Caco-2 (cell line): ENCODE measurements at regions not wholly inside any gene's neighbourhood (a gene's known extent, or its start where the extent isn't known, plus 50 kb on each side); places are given as distances from the start of the nearest gene placed in this dataset.

Experiments used
- BruUV-seq: library from RNA; stranded (reverse); fragments of 400-500 nt; replicated peaks from 2 replicates; lab custom pipeline; 2021; lab: Mats Ljungman, UMichigan
- CTCF ChIA-PET: fragments of 300-600 bp; sonication (Branson Sonifier 250); formaldehyde crosslinking; loops from one replicate; lab custom pipeline; 2022; ENCODE audit warnings: antibody characterized with exemption; lab: Charles Lee
- POLR2A ChIA-PET: fragments of 300-600 bp; sonication (Branson Sonifier 250); formaldehyde crosslinking; loops from one replicate; lab custom pipeline; 2022; ENCODE audit warnings: antibody characterized with exemption; lab: Charles Lee
- DNase-seq, 2 experiments: peaks; one replicate each; pipeline versions ENCODE4 v3.0.0 to v3.0.0-alpha.2; 2020 to 2022
- H3K27me3 ChIP-seq: replicated peaks from 2 replicates; pipeline ENCODE4 v1.6.0; 2011; ENCODE audit warnings: low read length; ENCODE audit not compliant: control insufficient read depth, insufficient read depth
- H3K36me3 ChIP-seq: 2 replicates; pipeline ENCODE4 v1.5.1; 2011; ENCODE audit warnings: low read length; ENCODE audit not compliant: control insufficient read depth, insufficient read depth
- H3K4me1 ChIP-seq: fragments of 250-450 bp; sonication (Bioruptor Pico); 2 replicates; pipeline ENCODE4 v1.5.1; 2020; ENCODE audit warnings: mild to moderate bottlenecking
- H3K4me3 ChIP-seq: 2 replicates; pipeline ENCODE4 v1.5.1; 2011; ENCODE audit warnings: low read depth, mild to moderate bottlenecking, control low read depth, low read length
- H3K9me3 ChIP-seq: fragments of 250-450 bp; sonication (Bioruptor Pico); 2 replicates; pipeline ENCODE4 v1.5.1; 2020; ENCODE audit warnings: mild to moderate bottlenecking, moderate library complexity
- H3K27ac Mint-ChIP-seq: one replicate; pipeline ENCODE4 v1.8.0; 2022; ENCODE audit warnings: mixed read lengths; ENCODE audit not compliant: unreplicated experiment
- H3K27me3 Mint-ChIP-seq: one replicate; pipeline ENCODE4 v1.8.0; 2022; ENCODE audit warnings: mixed read lengths; ENCODE audit not compliant: insufficient read depth, unreplicated experiment
- H3K36me3 Mint-ChIP-seq: one replicate; pipeline ENCODE4 v1.8.0; 2022; ENCODE audit warnings: mild to moderate bottlenecking, mixed read lengths; ENCODE audit not compliant: insufficient read depth, unreplicated experiment
- H3K4me1 Mint-ChIP-seq: one replicate; pipeline ENCODE4 v1.8.0; 2022; ENCODE audit warnings: low read depth, mixed read lengths; ENCODE audit not compliant: unreplicated experiment
- H3K4me3 Mint-ChIP-seq: one replicate; pipeline ENCODE4 v1.8.0; 2022; ENCODE audit warnings: mild to moderate bottlenecking, moderate library complexity, mixed read lengths; ENCODE audit not compliant: unreplicated experiment
- H3K9me3 Mint-ChIP-seq: one replicate; pipeline ENCODE4 v1.8.0; 2022; ENCODE audit warnings: mixed read lengths; ENCODE audit not compliant: unreplicated experiment
- CTCF ChIP-seq, 2 experiments: fragments of 200-600 bp in 1 of 2; IDR thresholded peaks; 1 replicate in 1 of 2; 2 replicates in 1 of 2; pipeline versions ENCODE4 v1.5.1 to v1.8.0; 2011 to 2022; ENCODE audit warnings: antibody characterized with exemption in 1 of 2, control low read depth in 1 of 2, inconsistent platforms in 1 of 2, low read depth in 1 of 2, low read length in 1 of 2, mild to moderate bottlenecking in 1 of 2, moderate library complexity in 1 of 2; ENCODE audit not compliant: insufficient read depth in 1 of 2, severe bottlenecking in 1 of 2, unreplicated experiment in 1 of 2
- intact Hi-C: fragments of 100-400 bp; cut with micrococcal nuclease; formaldehyde crosslinking; loops from one replicate; pipeline ENCODE4 v1.10.0; 2022; ENCODE audit not compliant: unreplicated experiment

DNA sequence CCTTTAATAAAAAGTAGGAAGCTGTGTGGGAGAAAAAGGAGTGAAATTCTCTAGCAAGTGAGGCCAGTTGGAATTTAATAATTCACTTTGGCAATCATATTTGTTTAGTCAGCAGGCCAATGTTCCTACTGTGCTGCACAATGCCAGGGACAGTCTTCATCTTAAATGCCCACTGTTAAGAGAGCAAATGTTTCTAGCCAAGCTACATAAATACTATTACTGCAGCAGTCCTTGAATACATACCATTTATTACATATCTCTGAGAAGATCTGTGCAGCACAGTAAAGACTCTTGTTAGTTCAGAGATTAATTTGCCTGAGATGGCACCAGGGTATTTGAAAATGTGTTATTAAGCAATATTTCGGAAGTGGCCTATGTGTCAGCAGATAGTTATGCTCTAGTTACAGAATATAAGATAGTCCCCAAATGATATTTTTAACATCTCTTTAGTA, 105.4 kb downstream of the OGFRL1 start:
- intact Hi-C loops, result no loop called here
- ChIA-PET CTCF (no interaction called here), POLR2A (no interaction called here)
- Mint-ChIP-seq H3K27me3 (no peaks in the 10 kb centered on the region), H3K4me1 (no peaks in the 10 kb centered on the region), H3K27ac (no peak overlapping the region), H3K36me3 (no peaks in the 10 kb centered on the region), H3K4me3 (no peak overlapping the region), H3K9me3 (peaks cover 14% of the 10 kb centered on the region)
- no peaks in the 10 kb centered on the region for H3K27me3 ChIP-seq
- no peaks in the 10 kb centered on the region for H3K9me3 ChIP-seq
- DNase-seq, result no peak
- peaks cover 3% of the 10 kb centered on the region; the same call in 1 of the 2 replicates for H3K4me1 ChIP-seq
- TF ChIP-seq CTCF (IDR thresholded peaks at IDR 0.05; ENCODE audit: insufficient read depth in 1 of 2, low read depth in 1 of 2, low read length in 1 of 2, severe bottlenecking in 1 of 2, unreplicated experiment in 1 of 2), result no peak
- BruUV-seq, result no TSS peak
- H3K4me3 ChIP-seq, result no peak overlapping the region
- no peaks in the 10 kb centered on the region for H3K36me3 ChIP-seq

- Mint-ChIP-seq H3K27ac (no peak overlapping the region), H3K27me3 (no peaks in the 10 kb centered on the region), H3K9me3 (peaks cover 14% of the 10 kb centered on the region), H3K36me3 (no peaks in the 10 kb centered on the region), H3K4me1 (no peaks in the 10 kb centered on the region), H3K4me3 (no peak overlapping the region)
- DNase-seq, result no peak
- TF ChIP-seq CTCF (IDR thresholded peaks at IDR 0.05; ENCODE audit: insufficient read depth in 1 of 2, low read depth in 1 of 2, low read length in 1 of 2, severe bottlenecking in 1 of 2, unreplicated experiment in 1 of 2), result no peak
- Histone ChIP-seq H3K36me3 (no peaks in the 10 kb centered on the region), H3K27me3 (no peaks in the 10 kb centered on the region), H3K9me3 (no peaks in the 10 kb centered on the region), H3K4me3 (no peak overlapping the region), H3K4me1 (peaks cover 3% of the 10 kb centered on the region; the same call in 1 of the 2 replicates)
- intact Hi-C loops, result no loop called here
- CTCF ChIA-PET, result no interaction called here
- no TSS peak for BruUV-seq
- POLR2A ChIA-PET, result no interaction called here
Measured at GRCh38 chr6:71394926-71395325, 106.3 kb downstream of the OGFRL1 start.

GRCh38 chr6:71395731-71396409, 107.3 kb downstream of the OGFRL1 start:
- no peak for TF ChIP-seq CTCF (IDR thresholded peaks at IDR 0.05; ENCODE audit: insufficient read depth in 1 of 2, low read depth in 1 of 2, low read length in 1 of 2, severe bottlenecking in 1 of 2, unreplicated experiment in 1 of 2)
- POLR2A ChIA-PET, result no interaction called here
- Histone ChIP-seq H3K9me3 (no peaks in the 10 kb centered on the region), H3K4me3 (no peak overlapping the region), H3K36me3 (no peaks in the 10 kb centered on the region), H3K27me3 (no peaks in the 10 kb centered on the region), H3K4me1 (peaks cover 3% of the 10 kb centered on the region; the same call in 1 of the 2 replicates)
- no TSS peak for BruUV-seq
- intact Hi-C loops, result no loop called here
- H3K36me3 Mint-ChIP-seq, result no peaks in the 10 kb centered on the region
- no peaks in the 10 kb centered on the region for H3K27me3 Mint-ChIP-seq
- no peak overlapping the region for H3K4me3 Mint-ChIP-seq
- H3K9me3 Mint-ChIP-seq, result peaks cover 14% of the 10 kb centered on the region
- H3K27ac Mint-ChIP-seq, result no peak overlapping the region
- CTCF ChIA-PET, result no interaction called here
- DNase-seq, result no peak
- no peaks in the 10 kb centered on the region for H3K4me1 Mint-ChIP-seq
